ENCODE measurements at regions not wholly inside any gene's neighbourhood (a gene's known extent, or its start where the extent isn't known, plus 50 kb on each side); places are given as distances from the start of the nearest gene placed in this dataset.

DNA sequence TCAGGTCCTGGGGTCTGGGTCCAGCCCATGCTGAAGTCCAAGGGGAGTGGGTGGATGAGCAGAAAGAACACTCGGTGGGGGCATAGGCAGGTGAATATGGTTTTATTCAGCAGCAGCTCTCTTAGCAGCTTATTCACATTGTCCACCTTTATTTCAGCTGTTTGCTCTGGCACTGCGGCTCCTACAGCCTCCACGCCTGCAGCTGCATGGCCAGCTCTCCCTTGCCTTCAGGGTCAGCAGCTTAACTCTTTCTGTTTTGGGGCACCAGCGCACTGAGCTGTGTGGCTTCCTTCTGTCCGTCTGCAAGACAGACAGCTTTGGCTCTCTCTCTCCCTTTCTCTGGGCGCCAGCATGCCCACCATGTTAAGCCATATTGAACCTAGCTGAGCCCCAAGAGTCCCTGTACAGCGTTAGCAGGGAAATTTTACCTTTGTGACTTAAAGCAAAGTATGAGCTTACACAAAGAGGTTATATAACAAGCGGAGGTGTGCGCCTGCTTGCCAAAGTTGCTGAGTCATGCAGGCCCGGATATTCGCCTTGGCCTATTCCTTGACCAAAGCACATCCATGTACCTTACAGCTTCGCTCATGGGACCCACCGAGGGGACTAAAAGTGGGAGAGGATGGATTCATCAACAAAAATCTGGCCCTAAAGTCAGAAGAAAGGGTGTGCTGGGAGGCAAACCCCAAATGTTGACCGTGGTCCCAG lies 170.1 kb upstream of the PFN2 start:
- Histone ChIP-seq H3K4me1 (ENCODE audit: control insufficient read depth in 2 of 2, insufficient read depth in 2 of 2, low read length in 2 of 2) (no peaks in the 10 kb centered on the region), H3K27me3 (replicated peaks in 1 of 4; ENCODE audit: control extremely low read depth in 1 of 4, control insufficient read depth in 3 of 4, insufficient read depth in 4 of 4, low read length in 3 of 4) (no peaks in the 10 kb centered on the region), H3K36me3 (replicated peaks in 1 of 2; ENCODE audit: control extremely low read depth in 1 of 2, control insufficient read depth in 1 of 2, extremely low read depth in 1 of 2, insufficient read depth in 2 of 2, low read length in 1 of 2) (no peaks in the 10 kb centered on the region), H3K4me2 (replicated peaks; ENCODE audit: low read depth, low read length, poor library complexity, severe bottlenecking) (no peak overlapping the region), H3K27ac (ENCODE audit: low read length in 2 of 2) (no peak overlapping the region), H3K9ac (ENCODE audit: low read length) (no peak overlapping the region), H2AFZ (ENCODE audit: insufficient read depth, low read depth, low read length, poor library complexity, severe bottlenecking) (no peak overlapping the region), H3K4me3 (ENCODE audit: control extremely low read depth in 1 of 5, extremely low read depth in 1 of 5, insufficient read depth in 1 of 5, low read depth in 2 of 5, low read length in 4 of 5) (no peak overlapping the region), H4K20me1 (ENCODE audit: control insufficient read depth, insufficient read depth, low read length, poor library complexity, severe bottlenecking) (no peaks in the 10 kb centered on the region), H3K79me2 (ENCODE audit: control insufficient read depth, insufficient read depth, low read length) (no peaks in the 10 kb centered on the region), H3K9me3 (ENCODE audit: control extremely low read depth in 1 of 3, control insufficient read depth in 2 of 3, insufficient read depth in 1 of 3, low read length in 2 of 3) (no peaks in the 10 kb centered on the region)
- ATAC-seq (ENCODE audit: low read depth) (no peak), DNase-seq (no peak)
- TF ChIP-seq EZH2 (IDR thresholded peaks at IDR 0.05; ENCODE audit: borderline replicate concordance, insufficient read depth, low read depth, low read length, poor library complexity, severe bottlenecking): no peak
- TF ChIP-seq, protein P1, sequence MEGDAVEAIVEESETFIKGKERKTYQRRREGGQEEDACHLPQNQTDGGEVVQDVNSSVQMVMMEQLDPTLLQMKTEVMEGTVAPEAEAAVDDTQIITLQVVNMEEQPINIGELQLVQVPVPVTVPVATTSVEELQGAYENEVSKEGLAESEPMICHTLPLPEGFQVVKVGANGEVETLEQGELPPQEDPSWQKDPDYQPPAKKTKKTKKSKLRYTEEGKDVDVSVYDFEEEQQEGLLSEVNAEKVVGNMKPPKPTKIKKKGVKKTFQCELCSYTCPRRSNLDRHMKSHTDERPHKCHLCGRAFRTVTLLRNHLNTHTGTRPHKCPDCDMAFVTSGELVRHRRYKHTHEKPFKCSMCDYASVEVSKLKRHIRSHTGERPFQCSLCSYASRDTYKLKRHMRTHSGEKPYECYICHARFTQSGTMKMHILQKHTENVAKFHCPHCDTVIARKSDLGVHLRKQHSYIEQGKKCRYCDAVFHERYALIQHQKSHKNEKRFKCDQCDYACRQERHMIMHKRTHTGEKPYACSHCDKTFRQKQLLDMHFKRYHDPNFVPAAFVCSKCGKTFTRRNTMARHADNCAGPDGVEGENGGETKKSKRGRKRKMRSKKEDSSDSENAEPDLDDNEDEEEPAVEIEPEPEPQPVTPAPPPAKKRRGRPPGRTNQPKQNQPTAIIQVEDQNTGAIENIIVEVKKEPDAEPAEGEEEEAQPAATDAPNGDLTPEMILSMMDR (IDR thresholded peaks at IDR 0.05): no peak
- Mint-ChIP-seq H3K27me3 (peaks cover 16% of the 10 kb centered on the region), H3K9me3 (ENCODE audit: insufficient read depth) (no peaks in the 10 kb centered on the region), H3K4me3 (no peak overlapping the region), H3K4me1 (no peaks in the 10 kb centered on the region), H3K27ac (no peak overlapping the region)
- CTCF ChIA-PET: no interaction called here
- POLR2A ChIA-PET: no interaction called here
- intact Hi-C loops (cut with micrococcal nuclease): no loop called here
- WGBS (ENCODE audit: insufficient coverage): 88% methylated on average over 8 of the region's 14 CpGs

- H3K27me3 ChIP-seq (replicated peaks in 1 of 4; ENCODE audit: control extremely low read depth in 1 of 4, control insufficient read depth in 3 of 4, insufficient read depth in 4 of 4, low read length in 3 of 4): peaks cover 0 to 3% (median 0%) of the 10 kb centered on the region in 4 experiments
- no peak overlapping the region for H3K4me2 ChIP-seq (replicated peaks; ENCODE audit: low read depth, low read length, poor library complexity, severe bottlenecking)
- ATAC-seq (ENCODE audit: low read depth): no peak
- no peak overlapping the region for H3K27ac ChIP-seq (ENCODE audit: low read length in 2 of 2)
- no peaks in the 10 kb centered on the region for H3K36me3 ChIP-seq (replicated peaks in 1 of 2; ENCODE audit: control extremely low read depth in 1 of 2, control insufficient read depth in 1 of 2, extremely low read depth in 1 of 2, insufficient read depth in 2 of 2, low read length in 1 of 2)
- Mint-ChIP-seq H3K4me3 (no peak overlapping the region), H3K27ac (no peak overlapping the region), H3K27me3 (peaks cover 8% of the 10 kb centered on the region), H3K9me3 (ENCODE audit: insufficient read depth) (no peaks in the 10 kb centered on the region), H3K4me1 (no peaks in the 10 kb centered on the region)
- POLR2A ChIA-PET: no interaction called here
- no peaks in the 10 kb centered on the region for H4K20me1 ChIP-seq (ENCODE audit: control insufficient read depth, insufficient read depth, low read length, poor library complexity, severe bottlenecking)
- H3K79me2 ChIP-seq (ENCODE audit: control insufficient read depth, insufficient read depth, low read length): no peaks in the 10 kb centered on the region
- H3K9me3 ChIP-seq (ENCODE audit: control extremely low read depth in 1 of 3, control insufficient read depth in 2 of 3, insufficient read depth in 1 of 3, low read length in 2 of 3): peaks cover 0 to 2% (median 0%) of the 10 kb centered on the region in 3 donors
- DNase-seq: no peak
- no peak overlapping the region for H2AFZ ChIP-seq (ENCODE audit: insufficient read depth, low read depth, low read length, poor library complexity, severe bottlenecking)
- no peaks in the 10 kb centered on the region for H3K4me1 ChIP-seq (ENCODE audit: control insufficient read depth in 2 of 2, insufficient read depth in 2 of 2, low read length in 2 of 2)
- intact Hi-C loops (cut with micrococcal nuclease): no loop called here
- no peak overlapping the region for H3K9ac ChIP-seq (ENCODE audit: low read length)
- TF ChIP-seq, protein P1 (IDR thresholded peaks at IDR 0.05): no peak
- TF ChIP-seq EZH2 (IDR thresholded peaks at IDR 0.05; ENCODE audit: borderline replicate concordance, insufficient read depth, low read depth, low read length, poor library complexity, severe bottlenecking): no peak
- H3K4me3 ChIP-seq (ENCODE audit: control extremely low read depth in 1 of 5, extremely low read depth in 1 of 5, insufficient read depth in 1 of 5, low read depth in 2 of 5, low read length in 4 of 5): no peak overlapping the region
- CTCF ChIA-PET: no interaction called here
- 72% methylated on average over 2 of the region's 3 CpGs for WGBS (ENCODE audit: insufficient coverage)
Measured at GRCh38 chr3:150138824-150139223, 168.1 kb upstream of the PFN2 start.
